Amniotic stem cell (primary cell): ENCODE measurements at regions not wholly inside any gene's neighbourhood (a gene's known extent, or its start where the extent isn't known, plus 50 kb on each side); places are given as distances from the start of the nearest gene placed in this dataset.
"Not testable (repeated sequence)": the region's sequence is repeated elsewhere in the genome, so short reads cannot be mapped to it uniquely, and the experiment has no call there.

ENCODE experiments used
- DNase-seq: peaks from one replicate; lab custom pipeline; 2025; lab: John Stamatoyannopoulos, UW

DNA sequence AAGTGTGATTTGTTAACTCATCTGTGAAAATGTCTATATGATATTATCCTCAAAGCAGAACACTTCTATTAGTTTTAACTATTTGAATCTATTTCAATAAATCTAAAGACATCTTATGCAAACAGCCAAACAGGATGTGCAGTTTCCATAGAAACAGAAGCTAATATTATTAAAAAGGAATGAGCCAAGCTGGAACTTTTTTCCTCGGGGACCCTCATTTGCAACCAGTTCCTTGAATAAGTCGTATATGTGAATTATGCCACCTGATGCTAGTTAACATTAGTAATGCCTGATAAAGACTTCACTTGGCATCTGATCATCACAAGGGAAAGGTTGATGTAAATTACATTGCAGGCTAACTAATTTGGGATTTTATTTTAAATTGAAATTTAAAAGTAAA lies 216.9 kb upstream of the SMLR1 start:
- DNase-seq, result no peak

DNA sequence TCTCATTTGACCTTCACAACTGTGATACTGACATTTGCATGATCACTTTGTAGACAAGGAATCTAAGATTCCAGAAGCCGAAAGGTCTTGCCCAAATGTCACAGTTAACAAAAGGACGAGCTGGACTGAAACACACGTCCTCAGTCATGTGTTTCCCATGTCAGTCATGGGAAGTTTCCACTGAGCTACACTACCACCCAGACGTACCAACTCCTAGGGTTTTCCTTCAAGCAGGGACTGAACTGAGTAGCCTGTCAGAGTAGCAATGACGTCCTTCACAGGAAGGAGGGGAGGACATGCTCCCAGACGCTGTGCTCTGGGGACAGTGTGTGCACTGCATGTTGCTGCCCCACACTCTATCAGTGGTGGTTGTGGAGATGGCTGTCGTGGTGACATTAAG lies 215.8 kb upstream of the SMLR1 start:
- DNase-seq, result no peak

DNA sequence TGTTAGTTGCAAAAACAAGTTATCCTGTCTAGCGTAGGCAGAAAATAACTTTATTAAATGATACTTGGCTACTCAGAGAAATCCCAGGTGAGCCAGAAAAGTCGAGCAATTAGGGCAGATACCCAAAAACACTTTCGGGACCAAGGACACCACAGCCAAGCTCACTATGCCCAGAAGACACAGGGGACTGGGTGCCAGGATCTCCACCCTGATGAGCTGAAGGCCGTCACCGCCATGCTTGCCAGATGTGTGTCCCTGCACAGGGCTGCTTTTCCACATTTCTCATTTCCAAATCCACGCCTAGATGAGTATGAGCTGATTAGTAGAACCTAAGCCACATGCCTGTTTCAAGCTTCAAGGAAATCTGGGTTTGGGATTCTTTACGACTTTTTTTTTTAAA lies 214.0 kb upstream of the SMLR1 start:
- no peak for DNase-seq

DNA sequence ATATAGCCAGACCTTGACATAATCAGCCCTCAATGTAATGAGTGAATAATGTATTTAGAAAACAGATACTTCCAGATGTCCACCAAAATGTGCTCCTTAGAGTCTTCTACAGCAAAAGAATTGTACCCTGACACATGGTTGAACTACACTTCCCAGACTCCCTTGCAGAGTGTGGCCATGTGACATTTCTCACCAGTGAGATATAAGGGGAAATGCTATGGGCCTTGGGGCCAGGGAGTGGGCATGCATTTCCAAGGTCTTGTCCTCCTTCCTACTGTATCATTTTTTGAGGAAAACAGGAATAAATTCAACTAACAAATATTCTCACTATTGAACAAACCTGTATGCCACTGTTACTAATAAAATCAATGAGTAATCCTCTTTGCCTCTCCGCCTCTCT lies 211.4 kb upstream of the SMLR1 start:
- no peak for DNase-seq

DNA sequence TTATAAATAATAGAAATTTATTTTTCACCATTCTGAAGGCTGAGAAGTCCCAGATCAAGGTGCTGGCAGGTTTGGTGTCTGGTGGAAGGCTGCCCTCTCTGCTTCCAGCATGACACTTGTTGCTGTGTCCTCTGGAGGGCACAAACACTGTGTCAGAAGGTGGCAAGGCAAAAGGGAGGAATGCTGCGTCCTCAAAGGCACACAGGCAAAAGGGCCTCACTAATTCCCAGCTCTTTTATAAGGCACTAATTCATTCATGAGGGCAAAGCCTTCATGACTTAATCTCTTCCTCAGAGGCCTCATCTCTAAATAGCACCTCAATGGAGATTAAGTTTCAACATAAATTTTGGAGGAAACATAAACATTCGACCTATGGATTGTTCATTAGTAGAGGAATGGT lies 209.5 kb upstream of the SMLR1 start:
- DNase-seq, result no peak

DNA sequence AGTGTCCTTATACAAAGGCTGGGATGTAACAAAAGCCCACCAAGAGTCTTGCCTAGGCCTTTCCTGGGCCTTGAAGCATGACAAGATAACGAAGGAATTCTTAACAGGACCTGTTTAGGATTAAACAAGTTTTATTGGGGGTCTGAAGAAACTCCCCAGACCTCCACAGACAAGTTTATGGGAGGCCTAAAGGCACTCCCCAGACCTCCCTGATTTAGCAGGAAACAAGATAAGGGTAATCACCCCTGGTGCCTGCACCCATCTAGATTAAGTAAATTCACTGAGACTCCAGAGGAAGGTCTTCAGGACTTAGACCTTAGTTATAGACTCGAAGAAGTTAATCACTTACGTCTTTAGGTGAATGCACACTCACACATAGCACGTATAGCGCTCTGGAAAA lies 208.4 kb upstream of the SMLR1 start:
- not testable (repeated sequence) for DNase-seq

DNA sequence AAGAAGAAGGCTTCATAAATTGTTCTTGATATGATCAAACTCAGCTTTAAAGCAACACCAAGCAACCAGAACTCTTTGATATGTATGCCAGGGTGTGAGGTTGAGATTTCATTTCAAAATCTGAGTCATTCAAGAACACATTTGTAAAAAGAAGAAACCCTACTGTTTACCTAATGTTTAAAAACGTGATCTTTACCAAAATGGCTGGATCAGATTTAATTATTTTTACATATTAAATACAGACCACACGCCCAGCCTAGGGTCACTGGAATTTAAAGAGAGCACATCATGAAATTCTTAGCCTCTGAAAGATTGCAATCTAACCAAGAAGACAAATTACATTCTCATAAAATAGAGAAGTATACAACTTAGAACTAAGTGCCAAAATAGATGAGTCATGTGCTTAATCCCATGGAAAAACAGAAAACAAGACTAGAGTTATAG lies 206.8 kb upstream of the SMLR1 start:
- no peak for DNase-seq

DNA sequence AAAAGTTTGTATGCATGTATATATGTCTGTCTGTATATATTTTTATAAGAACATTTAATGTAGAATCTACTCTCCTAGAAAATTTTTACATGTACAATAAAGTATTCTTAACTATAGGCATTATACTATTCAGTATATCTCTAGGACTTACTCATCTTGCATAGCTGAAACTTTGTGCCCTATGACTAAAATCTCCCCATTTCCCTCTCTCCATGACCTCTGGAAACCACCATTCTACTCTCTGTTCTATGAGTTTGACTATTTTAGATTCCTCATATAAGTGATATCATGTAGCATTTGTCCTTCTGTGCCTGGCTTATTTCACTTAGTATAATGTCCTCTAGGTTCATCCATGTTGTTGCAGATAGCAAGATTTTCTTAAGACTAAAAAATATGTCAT lies 205.1 kb upstream of the SMLR1 start:
- no peak for DNase-seq

DNA sequence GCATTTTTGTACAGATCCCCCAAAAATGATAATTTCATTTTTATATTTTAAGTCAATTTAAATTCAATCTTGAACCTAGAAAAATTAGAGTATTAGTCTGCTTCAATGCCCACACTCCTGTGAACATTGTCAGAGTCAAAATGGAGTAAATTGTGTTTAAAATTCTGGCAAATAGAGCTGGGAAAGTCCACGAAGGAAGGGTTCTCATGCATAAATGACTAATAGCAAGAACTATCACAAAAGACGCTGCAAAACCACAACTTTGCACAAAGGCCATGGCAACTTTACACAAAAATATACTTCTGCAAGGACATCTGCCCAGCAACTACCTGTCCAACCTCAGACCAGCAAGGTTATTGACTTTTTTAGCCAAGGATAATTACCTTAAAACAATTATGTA lies 203.2 kb upstream of the SMLR1 start:
- no peak for DNase-seq

DNA sequence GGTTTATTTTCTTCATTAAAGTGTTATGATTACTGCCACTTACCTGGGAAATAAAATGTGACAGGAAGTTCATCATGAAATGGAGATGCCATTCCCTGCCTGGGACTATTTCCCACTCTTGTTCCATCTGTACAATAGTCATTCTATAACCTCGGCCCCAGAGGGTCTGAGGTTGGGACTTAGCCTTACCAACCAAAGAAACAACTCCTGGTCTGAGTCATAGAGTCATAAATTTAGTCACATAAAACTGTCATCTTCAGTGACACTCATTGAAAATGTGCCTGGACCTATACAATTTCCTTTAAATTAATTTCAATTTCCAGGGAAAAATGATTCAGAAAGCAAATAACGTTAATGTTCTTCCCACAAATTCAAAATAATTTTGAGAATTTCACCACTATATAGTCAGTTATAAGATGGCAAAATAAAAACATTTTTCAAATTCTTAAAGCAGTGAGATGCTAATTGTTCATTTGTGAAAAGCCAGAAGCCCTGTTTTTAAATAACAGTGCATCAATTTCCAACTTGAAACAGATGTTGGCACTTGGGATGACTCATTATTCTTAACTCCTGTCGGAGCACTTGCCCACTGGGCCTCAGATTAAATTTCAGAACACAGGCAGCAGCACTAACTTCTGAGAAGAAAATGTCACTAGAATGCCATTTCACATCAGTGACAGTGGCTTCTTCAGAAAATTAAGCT lies 201.2 kb upstream of the SMLR1 start:
- DNase-seq, result no peak

DNA sequence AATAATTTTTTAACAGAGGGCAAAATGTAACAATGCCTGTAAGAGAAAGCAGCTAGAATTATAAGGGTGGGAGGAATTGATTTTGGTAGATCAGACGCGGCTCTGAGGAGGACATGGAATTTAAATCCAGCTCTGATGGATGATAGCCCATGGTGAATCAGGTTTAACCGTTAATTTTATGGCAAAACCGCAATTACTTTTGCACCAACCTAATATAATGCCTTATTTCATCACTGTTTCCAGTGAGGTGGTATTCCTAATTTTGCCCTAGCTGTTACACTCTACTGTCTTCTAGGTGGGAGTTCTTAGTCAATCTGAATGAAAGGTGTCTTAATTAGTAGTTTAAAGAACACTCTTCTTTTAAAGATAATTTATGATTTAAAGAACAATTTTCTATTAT lies 198.3 kb upstream of the SMLR1 start:
- no peak for DNase-seq

DNA sequence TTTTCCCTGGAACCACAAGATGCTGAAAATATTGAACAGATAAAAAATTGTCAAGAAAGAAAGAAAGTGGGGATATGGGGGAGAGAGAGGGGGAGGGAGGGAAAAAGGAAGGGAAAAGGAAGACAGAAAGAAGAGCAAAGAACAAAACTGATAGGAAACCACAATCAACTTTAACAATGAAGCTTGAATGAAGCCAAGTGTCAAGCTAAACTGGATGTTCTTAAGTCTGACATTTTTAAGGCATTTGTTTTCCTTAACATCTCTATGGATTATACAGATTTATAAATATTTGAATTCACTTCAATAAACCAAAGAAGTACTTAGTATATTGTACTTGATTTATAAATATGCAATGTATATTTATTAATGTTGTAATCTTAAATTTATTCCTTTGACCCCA lies 197.6 kb upstream of the SMLR1 start:
- DNase-seq, result no peak

DNA sequence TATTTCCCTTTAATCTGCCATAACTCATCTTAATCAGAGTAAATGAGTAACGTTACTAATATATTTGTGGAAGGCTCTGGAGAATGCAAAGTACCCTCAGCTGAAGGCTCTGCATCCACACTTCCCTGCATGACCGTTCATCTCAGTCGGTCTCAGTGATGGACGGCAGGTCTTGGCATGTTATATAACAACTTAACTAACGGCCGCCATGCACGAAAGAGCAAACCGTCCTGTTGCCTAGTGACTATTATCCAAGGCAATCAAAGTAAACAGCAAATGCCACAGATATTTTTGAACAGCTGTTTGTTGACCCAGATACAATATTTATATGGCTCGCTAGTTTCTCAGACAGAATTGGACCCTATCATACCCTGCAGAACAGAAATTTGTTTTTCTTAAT lies 194.9 kb upstream of the SMLR1 start:
- no peak for DNase-seq

DNA sequence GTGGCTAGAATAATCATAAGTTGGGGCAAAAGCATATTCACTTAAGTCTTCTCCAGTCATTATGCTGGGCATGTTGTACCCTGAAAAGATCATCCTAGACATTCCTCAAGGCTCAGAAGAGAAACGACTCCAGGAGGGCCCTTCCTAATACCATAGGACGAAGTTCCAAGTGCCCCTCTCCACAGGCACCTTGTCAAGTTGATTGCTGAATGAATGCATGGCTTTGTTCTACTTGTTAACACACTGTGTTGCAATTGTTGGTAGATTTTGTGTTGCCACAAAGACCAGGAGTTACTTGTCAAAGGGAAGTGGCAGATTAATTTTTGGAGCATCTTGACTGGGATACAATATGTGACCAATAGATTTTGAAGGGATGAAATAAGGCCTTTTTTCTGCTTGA lies 194.3 kb upstream of the SMLR1 start:
- DNase-seq, result no peak

DNA sequence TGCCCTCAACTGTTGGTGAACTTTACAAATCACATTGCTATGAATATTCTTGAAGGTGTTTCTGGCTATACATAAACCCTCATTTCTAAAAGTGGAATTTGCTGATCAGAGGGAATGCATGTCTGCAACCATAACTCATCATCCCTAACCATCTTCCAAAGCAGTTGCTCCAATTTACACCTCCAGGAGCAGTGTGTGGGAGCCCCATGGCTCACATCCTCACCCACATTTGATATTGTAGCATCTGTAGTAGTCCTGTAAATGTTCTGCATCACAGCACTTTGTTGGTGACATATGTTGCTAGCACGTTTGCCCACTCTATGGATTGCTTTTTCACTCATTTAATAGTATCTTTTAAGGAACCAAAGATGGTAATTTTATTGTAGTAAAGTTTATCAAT lies 183.8 kb upstream of the SMLR1 start:
- DNase-seq, result no peak

DNA sequence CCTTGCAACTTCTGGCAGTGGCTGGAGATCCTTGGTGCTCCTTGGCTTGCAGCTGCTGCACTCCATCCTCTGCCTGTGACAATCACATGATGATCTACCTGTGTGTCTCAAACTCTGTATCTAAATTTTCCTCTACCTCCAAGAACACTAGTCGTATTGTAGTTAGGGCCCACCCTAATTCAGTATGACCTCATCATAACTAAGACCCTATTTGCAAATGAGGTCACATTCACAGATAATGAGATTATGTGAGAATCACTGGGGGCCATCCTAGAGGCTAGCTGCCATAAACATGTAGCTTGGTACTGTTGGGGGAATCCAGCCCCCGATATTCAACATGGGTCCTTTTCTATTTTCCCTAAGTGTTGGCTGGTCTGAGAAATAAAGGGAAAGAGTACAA lies 183.0 kb upstream of the SMLR1 start:
- DNase-seq, result no peak

DNA sequence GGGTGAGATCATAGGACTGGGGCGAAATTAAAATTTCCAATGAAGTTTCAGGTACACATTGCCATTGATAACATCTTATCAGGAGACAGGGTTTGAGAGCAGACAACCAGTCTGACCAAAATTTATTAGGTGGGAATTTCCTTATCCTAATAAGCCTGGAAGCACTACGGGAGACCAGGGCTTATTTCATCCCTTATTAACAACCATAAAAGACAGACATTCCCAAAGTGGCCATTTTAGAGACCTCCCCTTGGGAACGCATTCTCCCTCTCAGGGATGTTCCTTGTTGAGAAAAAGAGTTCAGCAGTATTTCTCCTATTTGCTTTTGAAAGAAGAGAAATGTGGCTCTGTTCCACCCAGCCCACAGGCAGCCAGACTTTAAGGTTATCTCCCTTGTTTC lies 182.4 kb upstream of the SMLR1 start:
- DNase-seq, result not testable (repeated sequence)

DNA sequence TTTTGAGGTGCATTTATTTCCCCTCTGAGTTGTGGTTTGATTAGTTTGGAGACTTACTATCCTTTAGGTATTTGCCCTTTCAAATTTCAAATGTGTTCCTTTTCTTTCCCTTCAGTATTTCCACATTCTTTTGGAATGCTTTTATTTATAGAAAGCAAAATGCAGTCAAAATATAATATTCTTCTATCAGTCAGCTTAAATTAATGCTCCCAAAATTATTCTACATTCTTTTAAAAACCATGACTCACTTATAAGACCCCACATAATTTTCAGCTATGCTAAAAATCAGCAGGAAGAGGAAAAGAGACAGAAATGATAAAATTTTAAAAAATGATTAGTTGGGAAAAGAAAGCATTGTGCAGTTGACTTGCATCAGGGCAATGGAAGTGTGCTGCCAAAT lies 180.0 kb upstream of the SMLR1 start:
- no peak for DNase-seq

DNA sequence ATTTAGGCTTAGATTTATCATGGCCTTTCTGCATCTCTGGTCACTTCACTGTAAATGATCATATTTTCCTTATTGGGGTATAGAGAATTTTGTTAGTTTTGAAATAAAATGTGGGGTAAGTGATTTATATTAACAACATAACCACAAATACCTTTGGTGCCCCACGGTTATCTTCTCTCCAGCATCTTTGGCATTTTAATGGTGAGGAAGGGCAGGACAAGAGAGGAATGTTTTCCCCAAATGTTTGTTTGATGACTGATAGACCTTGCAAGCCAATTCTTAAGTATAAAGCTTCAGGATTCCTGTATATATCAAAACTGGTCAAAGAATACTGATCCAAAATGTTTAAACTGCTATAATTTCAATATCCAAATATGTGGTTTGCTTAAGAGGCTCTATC lies 171.6 kb upstream of the SMLR1 start:
- DNase-seq, result no peak

DNA sequence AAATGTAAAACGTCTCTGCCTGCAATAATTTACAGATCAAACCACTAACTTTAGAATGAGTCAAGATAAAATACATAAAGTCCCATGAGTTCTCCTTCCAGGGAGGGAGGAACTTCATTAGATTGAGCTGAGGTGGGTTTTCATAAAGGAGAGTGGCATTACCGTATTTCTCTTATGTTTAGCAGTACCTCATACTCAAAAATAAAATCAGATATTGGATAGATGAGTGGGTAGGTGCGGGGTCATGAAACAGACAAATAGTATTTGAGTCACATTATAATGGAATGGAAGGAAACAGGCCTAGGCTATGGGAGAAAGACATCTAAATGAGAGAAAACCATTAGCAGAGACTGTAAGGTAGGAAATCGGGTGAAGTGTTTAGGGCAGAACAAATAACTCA lies 166.1 kb upstream of the SMLR1 start:
- DNase-seq, result no peak

DNA sequence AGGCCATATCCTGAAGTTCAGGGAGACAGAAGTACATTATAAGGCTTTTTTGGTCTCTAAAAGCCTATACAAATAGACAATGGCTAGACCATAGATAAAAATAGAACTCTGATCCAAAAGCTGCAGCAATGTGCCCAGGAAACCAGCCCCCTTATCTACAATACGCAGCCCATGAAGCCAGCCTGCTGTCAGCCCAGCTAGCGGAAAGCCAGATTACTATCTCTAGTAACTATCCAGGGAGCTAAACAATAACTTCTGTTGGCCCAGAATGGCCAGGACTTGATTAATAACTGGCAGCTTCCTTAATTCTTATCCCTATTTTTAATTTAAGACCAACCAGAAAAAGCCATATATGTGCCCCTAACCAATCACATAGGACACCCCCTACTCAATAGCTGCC lies 160.4 kb upstream of the SMLR1 start:
- no peak for DNase-seq

DNA sequence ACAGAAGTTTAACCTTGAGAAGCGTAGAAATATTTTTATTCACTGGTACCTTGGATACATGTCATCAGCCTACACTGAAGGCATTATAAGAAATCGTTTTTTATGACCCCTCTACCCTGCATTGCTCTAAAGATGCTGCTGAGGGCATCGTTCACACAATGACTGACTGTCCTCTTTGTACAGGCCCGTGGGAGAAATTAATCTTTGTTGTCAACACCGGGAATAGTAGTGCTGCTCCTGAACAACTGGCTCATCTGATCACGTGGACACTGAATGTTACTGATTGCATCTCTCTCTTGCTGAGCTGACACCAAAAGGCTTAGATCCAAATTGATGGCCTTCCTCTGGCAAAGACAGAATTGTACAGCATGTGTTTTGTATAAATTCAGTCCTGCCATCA lies 157.1 kb upstream of the SMLR1 start:
- no peak for DNase-seq

DNA sequence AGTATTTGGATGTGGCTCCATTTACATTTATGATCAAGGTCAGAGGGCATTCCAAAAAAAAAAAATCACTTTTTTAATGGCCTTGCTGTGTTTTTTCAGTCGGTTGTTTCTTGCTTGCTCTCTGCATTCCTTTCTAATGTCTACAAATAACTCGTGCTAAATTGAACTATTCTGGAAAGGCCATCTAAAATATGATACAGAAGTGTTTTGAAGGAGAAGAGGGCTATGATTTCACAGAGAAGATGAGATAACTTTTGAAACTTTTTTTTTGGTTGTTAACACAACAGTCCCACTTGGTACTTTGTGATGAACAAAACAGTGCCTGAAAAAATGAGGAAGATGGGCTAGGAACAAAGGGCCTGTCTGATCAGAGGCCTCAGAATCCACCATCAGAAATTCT lies 156.1 kb upstream of the SMLR1 start:
- DNase-seq, result no peak

DNA sequence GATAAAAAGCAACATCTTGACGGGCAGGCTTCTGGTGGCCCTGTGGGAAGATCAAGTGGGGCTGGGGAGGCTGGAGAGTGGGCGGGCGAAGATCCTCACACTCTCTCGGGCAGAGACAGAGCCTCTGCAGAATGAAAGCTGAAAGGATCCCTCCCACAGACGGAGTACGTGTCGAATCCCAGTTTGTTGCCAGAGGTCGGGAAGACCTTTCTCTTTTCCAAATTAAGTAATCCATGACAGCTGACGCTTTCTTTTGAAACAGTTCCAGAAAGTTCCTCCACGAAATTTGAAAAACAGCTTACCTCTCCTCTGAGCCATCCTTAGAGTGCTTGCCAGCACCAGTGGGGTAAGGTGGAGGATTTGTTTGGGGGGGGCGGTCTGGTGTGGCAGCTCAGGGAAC lies 155.6 kb upstream of the SMLR1 start:
- no peak for DNase-seq

DNA sequence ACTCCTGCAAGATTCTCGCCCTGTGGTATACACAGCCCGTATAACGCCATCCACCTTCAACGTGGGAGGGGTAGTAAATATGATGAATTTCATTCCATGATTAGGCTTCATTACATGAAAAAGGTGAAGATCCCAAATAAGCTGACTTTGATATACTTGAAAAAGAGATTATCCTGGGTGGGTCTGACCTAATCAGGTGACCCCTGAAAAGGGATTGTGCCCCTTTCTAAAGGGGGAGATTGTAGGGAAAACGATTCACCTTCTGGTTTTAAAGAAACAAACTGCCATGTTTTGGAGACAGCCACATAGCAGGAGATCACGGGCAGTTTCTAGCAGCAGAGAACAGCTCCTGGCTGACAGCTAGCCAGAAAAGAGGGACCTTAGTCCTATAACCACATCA lies 155.1 kb upstream of the SMLR1 start:
- no peak for DNase-seq
